Glutamatergic neuron (in vitro differentiated cells): ENCODE measurements at regions not wholly inside any gene's neighbourhood (a gene's known extent, or its start where the extent isn't known, plus 50 kb on each side); places are given as distances from the start of the nearest gene placed in this dataset.
"Not testable (repeated sequence)": the region's sequence is repeated elsewhere in the genome, so short reads cannot be mapped to it uniquely, and the experiment has no call there.

Source experiments
- DNase-seq: peaks from one replicate; pipeline ENCODE4 v3.0.0; 2022
- H3K27ac Mint-ChIP-seq: one replicate; pipeline ENCODE4 v1.8.0; 2020; ENCODE audit warnings: mild to moderate bottlenecking, mixed read lengths, inconsistent platforms; ENCODE audit not compliant: unreplicated experiment
- H3K27me3 Mint-ChIP-seq: one replicate; pipeline ENCODE4 v1.8.0; 2020; ENCODE audit warnings: mild to moderate bottlenecking, moderate library complexity, mixed read lengths, inconsistent platforms; ENCODE audit not compliant: unreplicated experiment
- H3K36me3 Mint-ChIP-seq: one replicate; pipeline ENCODE4 v1.8.0; 2020; ENCODE audit warnings: mild to moderate bottlenecking, mixed read lengths, inconsistent platforms; ENCODE audit not compliant: unreplicated experiment
- H3K4me1 Mint-ChIP-seq: one replicate; pipeline ENCODE4 v1.8.0; 2020; ENCODE audit warnings: mild to moderate bottlenecking, low read depth, mixed read lengths, inconsistent platforms; ENCODE audit not compliant: unreplicated experiment
- H3K4me3 Mint-ChIP-seq: one replicate; pipeline ENCODE4 v1.8.0; 2020; ENCODE audit warnings: mild to moderate bottlenecking, mixed read lengths, inconsistent platforms; ENCODE audit not compliant: unreplicated experiment
- H3K9me3 Mint-ChIP-seq: one replicate; pipeline ENCODE4 v1.8.0; 2020; ENCODE audit warnings: mild to moderate bottlenecking, moderate library complexity, mixed read lengths, inconsistent platforms; ENCODE audit not compliant: unreplicated experiment
- CTCF ChIP-seq: fragments of 200-600 bp; sonication (generic); IDR thresholded peaks from one replicate; pipeline ENCODE4 v1.5.0; 2021; ENCODE audit not compliant: partially characterized antibody, unreplicated experiment

GRCh38 chr6:137806914-137807682 lies 60.0 kb upstream of the TNFAIP3 start:
- no peak overlapping the region for H3K4me3 Mint-ChIP-seq
- TF ChIP-seq CTCF: no peak
- DNase-seq: no peak
- no peaks in the 10 kb centered on the region for H3K9me3 Mint-ChIP-seq
- H3K36me3 Mint-ChIP-seq: no peaks in the 10 kb centered on the region
- no peaks in the 10 kb centered on the region for H3K27me3 Mint-ChIP-seq
- no peak overlapping the region for H3K27ac Mint-ChIP-seq
- H3K4me1 Mint-ChIP-seq: no peaks in the 10 kb centered on the region

DNA sequence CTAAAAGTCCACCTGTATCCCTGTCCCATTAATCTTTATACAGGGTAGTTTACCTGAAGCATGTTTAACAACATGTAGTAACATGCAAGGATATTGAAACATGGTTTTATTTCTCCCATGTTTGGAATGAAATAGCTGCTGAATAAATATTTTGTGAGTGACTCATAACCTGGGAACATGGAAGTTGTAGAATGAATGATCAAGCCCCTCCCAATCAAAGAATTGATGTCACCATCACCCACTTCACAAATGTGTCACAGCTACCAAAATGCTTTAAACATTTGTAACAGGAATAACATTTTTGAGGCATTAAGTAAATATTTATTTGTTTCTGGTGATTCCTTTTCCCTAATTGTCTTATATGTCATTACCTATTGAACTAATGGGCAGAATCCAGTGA lies 58.9 kb upstream of the TNFAIP3 start:
- no peak overlapping the region for H3K4me3 Mint-ChIP-seq
- TF ChIP-seq CTCF: no peak
- no peaks in the 10 kb centered on the region for H3K4me1 Mint-ChIP-seq
- H3K9me3 Mint-ChIP-seq: no peaks in the 10 kb centered on the region
- DNase-seq: no peak
- no peaks in the 10 kb centered on the region for H3K27me3 Mint-ChIP-seq
- H3K27ac Mint-ChIP-seq: no peak overlapping the region
- no peaks in the 10 kb centered on the region for H3K36me3 Mint-ChIP-seq

DNA sequence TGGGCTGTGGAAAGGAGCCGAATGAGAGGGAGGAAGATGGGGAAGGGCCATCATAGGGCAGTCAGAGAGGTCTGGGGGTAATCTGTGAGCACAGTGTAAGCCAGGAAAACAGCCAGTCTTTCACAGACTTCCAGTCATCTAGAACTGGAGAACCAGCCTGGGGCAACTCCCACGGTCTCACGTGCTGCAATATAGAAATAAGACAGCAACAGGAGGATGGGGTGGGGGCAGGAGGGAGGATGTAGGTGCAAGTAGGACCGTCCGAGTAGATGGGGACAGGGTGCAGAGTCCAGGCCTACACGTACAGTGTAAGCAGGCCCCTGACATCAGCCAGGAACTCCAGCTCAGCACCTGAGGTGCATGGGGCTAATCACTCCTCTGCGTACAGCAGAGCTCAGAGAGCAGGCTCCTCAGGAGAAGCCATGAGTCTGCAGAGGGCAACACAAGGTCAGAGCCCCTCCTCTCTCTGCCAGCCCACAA lies 58.2 kb upstream of the TNFAIP3 start:
- H3K4me1 Mint-ChIP-seq: no peaks in the 10 kb centered on the region
- H3K27me3 Mint-ChIP-seq: no peaks in the 10 kb centered on the region
- no peak overlapping the region for H3K27ac Mint-ChIP-seq
- H3K4me3 Mint-ChIP-seq: no peak overlapping the region
- no peak for DNase-seq
- no peaks in the 10 kb centered on the region for H3K36me3 Mint-ChIP-seq
- H3K9me3 Mint-ChIP-seq: no peaks in the 10 kb centered on the region
- TF ChIP-seq CTCF: no peak

DNA sequence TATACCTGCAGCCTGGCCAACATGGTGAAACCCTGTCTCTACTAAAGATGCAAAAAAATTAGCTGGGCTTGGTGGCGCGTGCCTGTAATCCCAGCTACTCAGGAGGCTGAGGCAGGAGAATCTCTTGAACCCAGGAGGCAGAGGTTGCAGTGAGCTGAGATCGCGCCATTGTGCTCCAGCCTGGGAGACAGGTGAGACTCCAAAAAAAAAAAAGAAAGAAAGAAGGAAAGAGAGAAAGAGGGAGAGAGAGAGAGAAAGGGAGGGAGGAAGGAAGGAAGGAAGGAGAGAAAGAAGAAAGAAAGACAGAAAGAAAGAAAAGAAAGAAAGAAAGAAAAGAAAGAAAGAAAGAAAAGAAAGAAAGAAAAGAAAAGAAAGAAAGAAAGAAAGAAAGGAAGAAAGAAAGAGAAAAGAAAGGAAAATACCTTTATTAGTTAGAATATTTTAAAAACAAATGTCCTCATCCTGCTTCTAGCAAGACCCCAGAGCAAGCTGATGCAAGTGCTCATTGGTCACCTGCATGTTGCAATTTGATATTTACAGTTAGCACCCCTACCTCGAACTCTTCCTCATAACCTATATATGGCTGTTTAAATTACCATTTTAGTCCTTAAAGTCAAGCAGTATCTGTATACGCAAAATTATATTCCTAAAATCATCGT lies 57.0 kb upstream of the TNFAIP3 start:
- H3K9me3 Mint-ChIP-seq, H3K4me1 Mint-ChIP-seq, H3K4me3 Mint-ChIP-seq: not testable (repeated sequence)

DNA sequence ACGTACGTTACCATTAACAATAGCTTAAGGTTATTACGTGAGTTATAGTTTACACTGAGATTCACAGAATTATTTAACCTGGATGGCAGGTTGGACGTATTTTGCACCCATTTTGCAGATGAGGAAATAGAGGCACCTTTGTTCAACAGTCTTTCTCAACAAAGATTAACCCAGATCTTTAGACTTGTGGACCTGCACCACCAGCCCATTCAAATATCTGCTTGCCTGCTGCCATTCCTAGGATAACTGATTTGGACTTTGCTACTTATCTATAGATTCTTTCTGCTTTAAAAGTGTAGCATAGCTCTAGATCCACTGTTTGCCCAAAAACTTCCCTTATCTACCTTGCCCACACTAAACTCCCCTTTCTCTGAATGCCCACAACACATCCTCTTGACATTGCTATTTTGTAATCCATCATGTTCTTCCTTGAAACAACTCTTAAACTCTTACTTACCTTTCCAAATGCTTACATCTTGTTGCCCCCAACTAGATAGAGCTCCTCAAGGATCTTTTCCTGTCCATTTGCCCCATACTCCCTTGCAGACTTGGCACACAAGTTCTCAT lies 56.4 kb upstream of the TNFAIP3 start:
- H3K27me3 Mint-ChIP-seq: no peaks in the 10 kb centered on the region
- no peak overlapping the region for H3K27ac Mint-ChIP-seq
- DNase-seq: no peak
- no peaks in the 10 kb centered on the region for H3K36me3 Mint-ChIP-seq
- H3K4me1 Mint-ChIP-seq: no peaks in the 10 kb centered on the region
- H3K4me3 Mint-ChIP-seq: no peak overlapping the region
- TF ChIP-seq CTCF: no peak
- no peaks in the 10 kb centered on the region for H3K9me3 Mint-ChIP-seq

More for the DNA sequence above, 57.0 kb upstream of the TNFAIP3 start:
- not testable (repeated sequence) for DNase-seq, H3K27me3 Mint-ChIP-seq, H3K36me3 Mint-ChIP-seq, H3K27ac Mint-ChIP-seq
